ELF-1 (cell line): ENCODE measurements at regions not wholly inside any gene's neighbourhood (a gene's known extent, or its start where the extent isn't known, plus 50 kb on each side); places are given as distances from the start of the nearest gene placed in this dataset.

Experiments used
- DNase-seq: peaks from one replicate; pipeline ENCODE4 v3.0.0-alpha.2; 2016; ENCODE audit warnings: low read depth, low spot score

- DNase-seq: peak; percentile 39
These were observed 149.2 kb upstream of the NCK2 start for GRCh38 chr2:105595536-105595935.

GRCh38 chr2:105593221-105593967, 151.3 kb upstream of the NCK2 start:
- DNase-seq: peak; percentile 91

GRCh38 chr2:105592288-105592687, 152.4 kb upstream of the NCK2 start:
- no peak for DNase-seq

DNA sequence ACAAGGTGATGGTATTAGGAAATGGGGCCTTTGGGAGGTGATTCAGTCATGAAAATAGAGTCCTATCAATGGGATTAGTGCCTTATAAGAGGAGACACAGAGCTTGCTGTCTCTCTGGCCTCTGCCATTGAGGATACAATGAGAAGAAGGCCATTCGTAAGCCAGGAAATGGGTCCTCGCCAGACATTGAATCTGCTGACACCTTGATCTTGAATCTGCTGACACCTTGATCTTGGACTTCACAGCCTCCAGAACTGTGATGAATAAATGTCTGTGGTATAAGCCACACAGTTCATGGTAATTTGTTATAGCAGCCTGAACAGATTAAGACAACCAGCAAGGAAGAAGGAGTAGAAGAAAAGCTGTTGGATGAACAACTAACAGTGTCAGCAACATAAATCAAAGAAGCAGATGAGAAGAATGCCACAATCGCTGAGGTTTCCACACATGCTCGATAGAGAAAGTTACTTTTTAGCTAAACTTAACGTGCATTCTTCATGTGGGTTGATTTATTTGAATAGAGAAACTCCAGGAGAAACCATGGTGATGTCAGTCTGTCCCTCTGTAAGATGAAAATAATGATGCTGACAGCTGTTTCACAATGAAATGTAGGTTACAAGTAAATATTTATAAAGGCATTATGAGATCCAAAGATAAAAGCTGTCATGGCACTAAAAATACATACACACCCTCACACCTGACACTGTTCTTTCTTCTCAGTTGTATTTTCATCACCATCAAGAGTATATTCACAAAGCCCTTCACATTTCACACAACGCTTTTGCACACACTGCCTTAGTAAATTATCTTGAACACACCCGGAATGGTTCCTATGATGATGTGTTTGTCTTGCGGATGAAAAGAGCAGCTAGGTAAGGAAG, 153.7 kb upstream of the NCK2 start:
- no peak for DNase-seq

DNA sequence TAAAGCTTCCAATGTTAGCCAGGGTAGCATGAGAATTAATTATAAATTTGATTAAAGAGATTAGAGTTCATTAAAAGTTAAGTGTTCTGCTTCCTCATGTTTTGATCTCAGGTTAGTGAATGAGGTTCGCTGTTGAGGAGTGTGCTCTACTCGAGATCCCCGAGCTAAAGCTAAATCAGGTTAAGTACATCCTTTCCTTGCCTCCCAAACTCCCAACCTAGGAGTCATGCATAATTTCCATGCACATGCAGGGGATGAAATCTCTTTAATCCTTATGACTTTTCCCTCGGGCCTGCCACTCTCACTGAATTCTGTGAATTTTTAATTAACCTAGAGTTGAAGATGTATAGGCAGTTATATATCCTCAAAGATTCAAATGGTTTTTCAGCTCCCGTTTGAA, 156.1 kb upstream of the NCK2 start:
- no peak for DNase-seq

DNA sequence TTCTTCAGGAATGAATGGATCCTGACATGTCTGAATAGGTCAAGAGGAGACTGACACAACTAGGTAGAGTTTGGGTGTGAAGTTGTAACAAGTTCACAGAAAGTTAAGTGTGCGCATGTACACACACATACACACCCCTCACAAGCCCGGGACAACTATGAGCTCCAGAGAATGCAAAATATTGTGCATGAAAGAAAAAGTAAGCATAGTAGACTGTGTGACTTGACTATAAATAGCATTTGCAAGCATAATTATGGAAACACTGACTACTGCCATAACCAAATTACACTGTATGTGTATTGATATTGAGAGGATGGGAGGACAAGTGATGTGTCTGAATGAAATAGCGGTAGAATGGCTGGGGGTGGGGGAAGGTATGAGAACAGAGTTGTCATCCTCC, 157.1 kb upstream of the NCK2 start:
- DNase-seq: no peak

GRCh38 chr2:105584435-105585010, 160.2 kb upstream of the NCK2 start:
- DNase-seq: no peak

DNA sequence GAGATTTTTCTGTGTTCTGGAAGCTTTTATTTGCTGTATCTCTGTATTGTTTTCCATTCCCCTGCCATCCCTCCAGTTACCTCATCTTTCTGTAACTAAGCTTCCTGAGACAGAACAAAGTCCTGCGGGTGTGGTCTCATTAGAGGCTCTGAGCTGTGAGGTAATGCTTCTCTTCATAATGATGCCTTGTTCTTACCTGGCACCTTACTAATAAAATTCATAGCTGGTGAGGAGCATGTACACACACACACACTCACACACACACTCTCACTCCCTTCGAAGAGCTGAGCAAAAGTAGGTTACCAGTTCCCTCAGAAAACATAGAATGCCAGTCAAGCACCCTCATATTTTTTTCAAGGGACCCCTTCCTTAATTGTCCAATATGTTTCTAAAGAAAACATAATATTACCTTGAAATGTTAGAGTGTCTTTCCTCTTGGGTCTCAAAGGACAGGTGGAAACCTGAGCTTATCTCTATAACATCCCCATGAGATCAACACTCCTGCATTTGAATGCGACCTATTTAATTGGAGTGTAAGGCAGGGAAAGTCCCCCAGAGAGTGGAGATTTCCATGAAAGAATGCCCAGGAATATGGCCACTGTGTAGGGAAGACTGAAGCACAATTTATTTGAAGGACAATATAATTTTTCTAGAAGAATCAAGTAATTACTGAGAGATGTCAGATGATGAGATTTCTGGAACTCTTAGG, 161.6 kb upstream of the NCK2 start:
- DNase-seq: no peak

GRCh38 chr2:105581555-105581944, 163.2 kb upstream of the NCK2 start:
- no peak for DNase-seq

DNA sequence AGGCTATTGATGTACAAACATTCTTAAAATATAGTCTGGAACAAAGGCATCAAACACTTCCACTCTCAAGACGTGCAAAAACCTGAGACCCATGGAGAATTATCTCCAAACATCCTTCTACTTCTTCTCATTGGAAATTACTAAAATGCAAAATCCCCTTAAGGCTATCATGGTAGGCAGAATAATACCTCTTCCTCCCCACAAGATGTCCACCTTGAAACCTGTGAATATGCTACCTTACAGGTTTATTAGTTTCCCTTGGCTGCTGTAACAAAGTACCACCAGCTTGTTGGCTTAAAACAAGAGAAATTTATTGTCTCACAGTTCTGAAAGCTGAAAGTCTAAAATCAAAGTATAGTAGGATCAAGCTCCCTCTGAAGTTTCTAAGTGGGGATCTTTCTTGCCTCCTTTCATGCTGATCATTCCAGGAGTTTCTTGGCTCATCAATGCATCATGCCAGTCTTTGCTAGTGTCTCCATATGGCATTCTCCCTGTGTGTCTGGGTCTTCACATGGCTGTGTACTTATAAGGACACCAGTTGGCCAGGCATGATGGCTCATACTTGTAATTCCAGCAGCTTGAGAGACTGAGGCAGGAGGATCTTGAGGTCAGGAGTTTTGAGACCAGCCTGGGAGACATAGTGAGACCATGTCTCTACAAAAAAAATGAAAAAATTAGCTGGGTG, 163.7 kb upstream of the NCK2 start:
- no peak for DNase-seq

GRCh38 chr2:105580216-105580615, 164.5 kb upstream of the NCK2 start:
- no peak for DNase-seq

GRCh38 chr2:105578166-105578565, 166.5 kb upstream of the NCK2 start:
- DNase-seq: no peak

- no peak for DNase-seq
These were observed 166.9 kb upstream of the NCK2 start for GRCh38 chr2:105577762-105578161.

GRCh38 chr2:105576440-105577241, 168.1 kb upstream of the NCK2 start:
- peak; percentile 76 for DNase-seq

DNA sequence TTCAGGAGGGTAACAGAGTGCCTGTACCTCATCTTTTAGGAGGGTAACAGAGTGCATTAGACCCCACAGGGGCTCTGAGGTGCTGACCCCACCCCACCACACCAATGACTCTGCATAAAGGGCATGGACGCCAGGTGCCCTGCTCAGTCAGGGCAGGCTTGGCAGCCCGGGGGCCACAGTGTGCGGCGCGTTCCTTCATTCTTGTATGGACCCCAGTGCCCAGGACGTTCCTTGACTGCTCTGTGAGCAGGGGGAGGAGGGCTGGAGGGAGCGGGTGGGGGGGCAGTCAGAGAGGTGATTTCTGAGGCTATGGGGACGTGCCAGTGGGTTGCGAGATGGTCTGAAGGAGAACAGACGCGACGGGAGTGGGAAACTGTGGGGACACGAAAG, 168.7 kb upstream of the NCK2 start:
- DNase-seq: no peak

DNA sequence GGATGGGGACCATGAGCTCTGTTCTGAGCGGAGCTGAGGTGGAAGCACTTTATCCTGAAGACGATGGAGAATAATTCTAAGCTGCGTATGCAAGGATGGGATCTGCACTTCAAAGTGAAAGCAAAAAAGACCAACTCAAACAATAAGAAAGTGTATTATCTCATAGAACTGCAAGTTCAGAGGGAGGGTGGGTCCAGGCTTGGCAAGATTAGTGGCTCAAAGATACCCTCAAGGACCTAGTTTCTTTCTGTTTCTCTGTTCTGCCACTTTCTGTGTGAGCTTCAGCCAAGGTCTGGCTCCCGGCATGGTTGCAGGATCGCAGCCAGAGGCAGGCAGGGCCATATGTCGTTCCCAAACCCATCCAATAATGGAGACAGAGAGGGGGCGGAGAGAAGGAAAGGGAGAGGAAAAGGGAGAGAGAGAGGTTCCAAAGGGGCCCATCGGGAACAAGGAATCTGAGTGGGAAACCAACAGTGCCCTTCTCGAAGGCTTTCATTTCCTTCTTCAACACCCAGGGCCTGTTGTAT, 169.2 kb upstream of the NCK2 start:
- DNase-seq: no peak

GRCh38 chr2:105574796-105575344, 169.8 kb upstream of the NCK2 start:
- DNase-seq: no peak

DNA sequence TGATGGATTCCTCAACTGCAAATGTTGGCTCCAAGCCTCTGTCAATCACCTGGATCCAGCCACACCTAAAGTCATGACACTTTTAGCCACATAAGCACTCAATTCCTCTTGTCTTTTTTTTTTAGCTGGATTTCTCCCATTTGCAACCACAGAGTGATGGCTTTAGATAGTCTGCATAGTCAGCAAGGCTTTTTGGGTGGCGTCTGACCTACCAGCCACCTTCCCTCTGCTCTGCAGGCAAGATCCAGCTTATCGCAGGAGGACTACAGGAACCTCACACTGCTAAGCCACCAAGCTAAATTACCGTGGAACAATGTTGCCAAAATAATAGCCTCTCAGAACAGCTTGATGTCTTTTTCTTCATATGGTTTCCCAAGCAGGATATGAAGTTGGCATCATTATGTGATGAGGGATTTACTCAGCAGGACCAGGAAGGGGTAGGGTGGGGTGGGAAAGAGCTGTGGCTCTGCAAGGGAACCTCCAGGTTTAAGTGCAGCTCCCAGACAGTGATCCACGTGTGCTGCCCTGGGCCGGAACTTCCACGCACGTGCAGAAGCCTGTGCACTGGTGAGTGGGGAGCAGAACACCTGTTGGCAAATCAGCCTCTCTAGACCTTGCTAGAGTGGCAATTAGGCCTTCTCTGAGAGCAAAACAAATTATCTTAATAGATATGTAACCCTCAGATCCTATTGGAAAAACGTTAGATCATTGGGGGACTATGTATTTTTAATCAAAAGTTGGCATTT, 170.6 kb upstream of the NCK2 start:
- DNase-seq: no peak

GRCh38 chr2:105573490-105573889, 171.2 kb upstream of the NCK2 start:
- DNase-seq: no peak
